GM23338 (cell line): ENCODE measurements at regions not wholly inside any gene's neighbourhood (a gene's known extent, or its start where the extent isn't known, plus 50 kb on each side); places are given as distances from the start of the nearest gene placed in this dataset.
"Not testable (repeated sequence)": the region's sequence is repeated elsewhere in the genome, so short reads cannot be mapped to it uniquely, and the experiment has no call there.

ENCODE experiments used
- ATAC-seq: fragments of 200-7000 bp; cut with Tn5 transposase; 3 replicates; pipeline ENCODE4 v1.9.1; 2020
- DNase-seq: peaks from one replicate; pipeline ENCODE4 v3.0.0-alpha.2; 2015; ENCODE audit warnings: low spot score
- H2AFZ ChIP-seq: fragments of 200-600 bp; sonication (generic); 2 replicates; pipeline ENCODE4 v1.8.0; 2016; ENCODE audit warnings: antibody characterized with exemption, mild to moderate bottlenecking, moderate library complexity
- H3F3A ChIP-seq: fragments of 200-600 bp; sonication (generic); replicated peaks from 2 replicates; pipeline ENCODE4 v1.8.0; 2017; ENCODE audit warnings: antibody characterized with exemption, mixed run types, low read depth
- H3K27ac ChIP-seq: fragments of 200-600 bp; sonication (generic); 2 replicates; pipeline ENCODE4 v1.6.1; 2016; ENCODE audit warnings: low read depth
- H3K27me3 ChIP-seq: fragments of 200-600 bp; sonication (generic); 2 replicates; pipeline ENCODE4 v1.8.0; 2016; ENCODE audit warnings: mild to moderate bottlenecking, mixed run types, moderate library complexity; ENCODE audit not compliant: insufficient read depth
- H3K36me3 ChIP-seq: fragments of 200-600 bp; sonication (generic); 2 replicates; pipeline ENCODE4 v1.8.0; 2016; ENCODE audit warnings: mild to moderate bottlenecking; ENCODE audit not compliant: insufficient read depth
- H3K4me1 ChIP-seq: fragments of 200-600 bp; sonication (generic); 2 replicates; pipeline ENCODE4 v1.8.0; 2016; ENCODE audit warnings: mild to moderate bottlenecking, moderate library complexity; ENCODE audit not compliant: insufficient read depth
- H3K4me2 ChIP-seq: fragments of 200-600 bp; sonication (generic); 2 replicates; pipeline ENCODE4 v1.7.1; 2017; ENCODE audit warnings: mixed run types
- H3K4me3 ChIP-seq: fragments of 200-600 bp; sonication (generic); 2 replicates; pipeline ENCODE4 v1.6.1; 2016; ENCODE audit warnings: mixed run types
- H3K79me2 ChIP-seq: fragments of 200-600 bp; sonication (generic); replicated peaks from 2 replicates; pipeline ENCODE4 v1.8.0; 2017; ENCODE audit warnings: mild to moderate bottlenecking; ENCODE audit not compliant: insufficient read depth
- H3K9me2 ChIP-seq: fragments of 200-600 bp; sonication (generic); 2 replicates; pipeline ENCODE4 v1.8.0; 2017; ENCODE audit not compliant: insufficient read depth
- H4K20me1 ChIP-seq: fragments of 200-600 bp; sonication (generic); replicated peaks from 2 replicates; pipeline ENCODE4 v1.8.0; 2017; ENCODE audit warnings: mild to moderate bottlenecking; ENCODE audit not compliant: insufficient read depth
- H3K27ac Mint-ChIP-seq: 2 replicates; pipeline ENCODE4 v1.8.0; 2020; ENCODE audit warnings: inconsistent platforms, mild to moderate bottlenecking, moderate library complexity, mixed read lengths
- H3K27me3 Mint-ChIP-seq: 3 replicates; pipeline ENCODE4 v1.8.0; 2022; ENCODE audit warnings: low read depth, mild to moderate bottlenecking, moderate library complexity, mixed read lengths, inconsistent platforms; ENCODE audit not compliant: insufficient read depth, poor library complexity
- H3K36me3 Mint-ChIP-seq: 3 replicates; pipeline ENCODE4 v1.8.0; 2021; ENCODE audit warnings: low read depth, mild to moderate bottlenecking, inconsistent platforms, moderate library complexity, mixed read lengths
- H3K4me1 Mint-ChIP-seq: 3 replicates; pipeline ENCODE4 v1.8.0; 2020; ENCODE audit warnings: mild to moderate bottlenecking, inconsistent platforms, mixed read lengths
- H3K4me3 Mint-ChIP-seq: 3 replicates; pipeline ENCODE4 v1.8.0; 2021; ENCODE audit warnings: moderate library complexity, mild to moderate bottlenecking, inconsistent platforms, mixed read lengths
- H3K9me3 Mint-ChIP-seq: 3 replicates; pipeline ENCODE4 v1.8.0; 2020; ENCODE audit warnings: moderate library complexity, mild to moderate bottlenecking, inconsistent platforms, mixed read lengths
- CREB1 ChIP-seq: fragments of 250-450 bp; sonication (Bioruptor Pico); IDR thresholded peaks from 2 replicates; pipeline ENCODE4 v1.5.0; 2020; ENCODE audit warnings: low read depth, mild to moderate bottlenecking, moderate library complexity
- CTCF ChIP-seq, 2 experiments: fragments of 200-600 bp in 1 of 2; sonication (generic) in 1 of 2; conservative IDR thresholded peaks; 2 replicates each; pipeline versions ENCODE4 v1.5.1 to v1.6.1; 2016 to 2017; ENCODE audit warnings: antibody characterized with exemption in 2 of 2, low read depth in 2 of 2, mild to moderate bottlenecking in 2 of 2, moderate library complexity in 1 of 2
- EZH2phosphoT487 ChIP-seq: fragments of 200-600 bp; sonication (generic); IDR thresholded peaks from one replicate; pipeline ENCODE4 v1.8.1; 2018; ENCODE audit warnings: antibody characterized with exemption; ENCODE audit not compliant: unreplicated experiment
- JUNB ChIP-seq: IDR thresholded peaks from one replicate; pipeline ENCODE4 v1.6.1; 2016; ENCODE audit warnings: antibody characterized with exemption; ENCODE audit not compliant: unreplicated experiment
- NANOG ChIP-seq: IDR thresholded peaks from 2 replicates; pipeline ENCODE4 v1.6.1; 2016; ENCODE audit warnings: antibody characterized with exemption, borderline replicate concordance
- POLR2AphosphoS5 ChIP-seq: IDR thresholded peaks from 2 replicates; pipeline ENCODE4 v1.6.1; 2016; ENCODE audit warnings: antibody characterized with exemption, low read depth
- STAT1 ChIP-seq: IDR thresholded peaks from one replicate; pipeline ENCODE4 v1.6.1; 2016; ENCODE audit warnings: antibody characterized with exemption; ENCODE audit not compliant: unreplicated experiment
- ZNF114 ChIP-seq: fragments of 250-450 bp; sonication (Bioruptor Pico); IDR thresholded peaks from 2 replicates; pipeline ENCODE4 v1.5.0; 2020; ENCODE audit warnings: mild to moderate bottlenecking, moderate library complexity
- ZNF331 ChIP-seq: fragments of 250-450 bp; sonication (Bioruptor Pico); IDR thresholded peaks from 2 replicates; pipeline ENCODE4 v1.5.0; 2020; ENCODE audit warnings: low read depth, mild to moderate bottlenecking, moderate library complexity

GRCh38 chr12:63495974-63496373 is 172.3 kb downstream of the DPY19L2 start:
- no peaks in the 10 kb centered on the region for H4K20me1 ChIP-seq
- H3K9me2 ChIP-seq: no peaks in the 10 kb centered on the region
- no peaks in the 10 kb centered on the region for H3K27me3 ChIP-seq
- H3K4me1 ChIP-seq: no peaks in the 10 kb centered on the region
- no peak overlapping the region for H2AFZ ChIP-seq
- Mint-ChIP-seq H3K4me1 (no peaks in the 10 kb centered on the region), H3K9me3 (peaks cover 10% of the 10 kb centered on the region), H3K27me3 (peaks cover 2% of the 10 kb centered on the region), H3K36me3 (no peaks in the 10 kb centered on the region), H3K27ac (no peak overlapping the region), H3K4me3 (no peak overlapping the region)
- H3K36me3 ChIP-seq: no peaks in the 10 kb centered on the region
- no peaks in the 10 kb centered on the region for H3F3A ChIP-seq
- H3K27ac ChIP-seq: no peak overlapping the region
- no peak overlapping the region for H3K4me3 ChIP-seq
- TF ChIP-seq ZNF331 (CRISPR knock-in tag) (no peak), STAT1 (no peak), JUNB (no peak), CTCF (conservative IDR thresholded peaks at IDR 0.05; ENCODE audit: low read depth in 2 of 2) (no peak), CREB1 (CRISPR knock-in tag) (no peak), EZH2phosphoT487 (no peak)
- DNase-seq: no peak
- H3K4me2 ChIP-seq: no peak overlapping the region
- ATAC-seq: no peak
- H3K79me2 ChIP-seq: no peaks in the 10 kb centered on the region

GRCh38 chr12:63493357-63493756 is 174.9 kb downstream of the DPY19L2 start:
- not testable (repeated sequence) for H3K4me2 ChIP-seq, DNase-seq, H3K79me2 ChIP-seq, H4K20me1 ChIP-seq, H3K9me2 ChIP-seq, H2AFZ ChIP-seq, ATAC-seq, H3K4me1 Mint-ChIP-seq, H3K4me1 ChIP-seq, H3K4me3 ChIP-seq, H3K27ac ChIP-seq, H3F3A ChIP-seq, H3K27ac Mint-ChIP-seq, H3K27me3 ChIP-seq, H3K36me3 Mint-ChIP-seq, H3K27me3 Mint-ChIP-seq, H3K36me3 ChIP-seq, H3K4me3 Mint-ChIP-seq
- TF ChIP-seq CTCF (conservative IDR thresholded peaks at IDR 0.05; ENCODE audit: low read depth in 2 of 2): peak in 1 of 2 experiments; percentile 15; a peak in 1 of 4 replicates
- peaks cover 23% of the 10 kb centered on the region for H3K9me3 Mint-ChIP-seq

GRCh38 chr12:63480186-63480585 is 188.1 kb downstream of the DPY19L2 start:
- H3K4me3 Mint-ChIP-seq: no peak overlapping the region
- Histone ChIP-seq H3K27me3 (no peaks in the 10 kb centered on the region), H3K27ac (no peak overlapping the region), H3K79me2 (no peaks in the 10 kb centered on the region), H2AFZ (no peak overlapping the region), H3K4me2 (no peak overlapping the region), H3K9me2 (no peaks in the 10 kb centered on the region), H3K4me1 (no peaks in the 10 kb centered on the region), H4K20me1 (no peaks in the 10 kb centered on the region), H3K36me3 (no peaks in the 10 kb centered on the region), H3F3A (no peaks in the 10 kb centered on the region), H3K4me3 (no peak overlapping the region)
- no peaks in the 10 kb centered on the region for H3K9me3 Mint-ChIP-seq
- no peaks in the 10 kb centered on the region for H3K4me1 Mint-ChIP-seq
- no peak for DNase-seq
- H3K36me3 Mint-ChIP-seq: no peaks in the 10 kb centered on the region
- ATAC-seq: no peak
- H3K27me3 Mint-ChIP-seq: peaks cover 3% of the 10 kb centered on the region
- no peak overlapping the region for H3K27ac Mint-ChIP-seq
- no peak for TF ChIP-seq NANOG
- no peak for TF ChIP-seq EZH2phosphoT487
- TF ChIP-seq ZNF114 (CRISPR knock-in tag): no peak
- TF ChIP-seq CREB1 (CRISPR knock-in tag): no peak
- TF ChIP-seq POLR2AphosphoS5: no peak
